GM12878 (cell line): ENCODE measurements at regions not wholly inside any gene's neighbourhood (a gene's known extent, or its start where the extent isn't known, plus 50 kb on each side); places are given as distances from the start of the nearest gene placed in this dataset.

ENCODE experiments used
- BCLAF1 ChIP-seq: fragments of 450-650 bp; IDR thresholded peaks from 2 replicates; pipeline ENCODE4 v1.6.1; 2017; ENCODE audit warnings: antibody characterized with exemption, mild to moderate bottlenecking, moderate library complexity
- CHD2 ChIP-seq: IDR thresholded peaks from 2 replicates; pipeline ENCODE4 v1.6.1; 2011; ENCODE audit warnings: low read depth, low read length, improper control_type of control experiment, borderline replicate concordance
- GABPA ChIP-seq: IDR thresholded peaks from 2 replicates; pipeline ENCODE4 v1.6.1; 2014; ENCODE audit warnings: antibody characterized with exemption, low read depth, mild to moderate bottlenecking, inconsistent platforms
- GATAD2B ChIP-seq: fragments of 450-650 bp; conservative IDR thresholded peaks from 2 replicates; pipeline ENCODE4 v1.6.1; 2017; ENCODE audit warnings: low read depth, mild to moderate bottlenecking, moderate library complexity
- IKZF1 ChIP-seq: fragments of 450-650 bp; conservative IDR thresholded peaks from 2 replicates; pipeline ENCODE4 v1.6.1; 2017; ENCODE audit warnings: antibody characterized with exemption, mild to moderate bottlenecking
- JUNB ChIP-seq: IDR thresholded peaks from 2 replicates; pipeline ENCODE4 v1.6.1; 2016; ENCODE audit warnings: antibody characterized with exemption, mild to moderate bottlenecking
- MEF2B ChIP-seq: fragments of 450-650 bp; IDR thresholded peaks from 2 replicates; pipeline ENCODE4 v1.6.1; 2018; ENCODE audit warnings: mild to moderate bottlenecking, moderate library complexity; ENCODE audit not compliant: partially characterized antibody, poor library complexity, severe bottlenecking
- MLLT1 ChIP-seq: fragments of 450-650 bp; IDR thresholded peaks from 2 replicates; pipeline ENCODE4 v1.6.1; 2016; ENCODE audit warnings: mild to moderate bottlenecking
- MTA2 ChIP-seq: fragments of 450-650 bp; IDR thresholded peaks from 2 replicates; pipeline ENCODE4 v1.6.1; 2016; ENCODE audit warnings: low read depth, mild to moderate bottlenecking, moderate library complexity
- NFYA ChIP-seq: IDR thresholded peaks from 2 replicates; pipeline ENCODE4 v1.6.1; 2011; ENCODE audit warnings: low read depth, mild to moderate bottlenecking, low read length, improper control_type of control experiment, borderline replicate concordance
- NFYB ChIP-seq: IDR thresholded peaks from 2 replicates; pipeline ENCODE4 v1.6.1; 2011; ENCODE audit warnings: low read depth, mild to moderate bottlenecking, low read length, improper control_type of control experiment, moderate library complexity; ENCODE audit not compliant: insufficient read depth
- NRF1 ChIP-seq: conservative IDR thresholded peaks from 2 replicates; pipeline ENCODE4 v1.6.1; 2011; ENCODE audit warnings: mild to moderate bottlenecking, low read depth, low read length, improper control_type of control experiment
- PBX3 ChIP-seq: IDR thresholded peaks from 2 replicates; pipeline ENCODE4 v1.6.1; 2011; ENCODE audit warnings: mild to moderate bottlenecking, low read depth, low read length, moderate library complexity; ENCODE audit not compliant: insufficient replicate concordance
- RBBP5 ChIP-seq: fragments of 200-600 bp; sonication (generic); conservative IDR thresholded peaks from 2 replicates; pipeline ENCODE4 v1.6.1; 2016
- TAF1 ChIP-seq: IDR thresholded peaks from 2 replicates; pipeline ENCODE4 v1.6.1; 2011; ENCODE audit warnings: mild to moderate bottlenecking, low read depth, low read length, borderline replicate concordance
- TCF12 ChIP-seq: IDR thresholded peaks from 2 replicates; pipeline ENCODE4 v1.6.1; 2011; ENCODE audit warnings: low read depth, mild to moderate bottlenecking, low read length
- ZBED1 ChIP-seq: IDR thresholded peaks from 2 replicates; pipeline ENCODE4 v1.6.1; 2016; ENCODE audit warnings: borderline replicate concordance
- ZNF274 ChIP-seq: IDR thresholded peaks from one replicate; pipeline ENCODE4 v1.8.0; 2011; ENCODE audit not compliant: insufficient read length, insufficient read depth
- TF ChIP-seq, protein P1 (sequence below): IDR thresholded peaks from 2 replicates; pipeline ENCODE4 v1.6.1; 2011; ENCODE audit warnings: low read depth, mild to moderate bottlenecking, low read length, moderate library complexity, borderline replicate concordance; ENCODE audit errors: extremely low read depth
- TF ChIP-seq, protein P2 (sequence below): fragments of 150-350 bp; IDR thresholded peaks from 2 replicates; pipeline ENCODE4 v1.6.1; 2016; ENCODE audit warnings: low read depth, low read length

DNA sequence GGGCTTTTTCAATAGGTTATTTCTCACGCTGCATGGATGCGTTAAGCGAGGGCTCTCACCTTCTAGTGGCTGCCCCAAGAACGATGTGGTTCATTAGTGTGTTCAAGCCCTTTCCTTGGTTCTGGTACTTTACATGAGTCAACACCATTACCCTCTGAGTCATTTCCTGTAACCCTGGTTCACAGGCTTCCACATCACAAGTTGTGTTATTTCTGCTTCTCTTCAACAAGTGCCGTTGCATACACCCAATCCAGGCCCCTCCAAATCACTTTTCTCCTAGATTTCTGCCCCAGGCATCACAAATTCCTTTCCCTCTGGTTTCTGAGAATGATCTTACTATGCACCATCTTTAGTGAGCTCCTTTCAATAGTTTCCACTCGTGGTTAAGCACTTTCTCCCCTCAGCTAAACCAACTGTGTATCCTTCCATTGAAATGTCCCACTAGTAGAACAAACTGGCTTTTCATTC, 69.5 kb upstream of the RAD23B start (continued):
- TF ChIP-seq TAF1 (no peak), RBBP5 (no peak), NRF1 (no peak), GATAD2B (no peak; the same call in 1 of the 2 replicates), ZNF274 (no peak), JUNB (peak; percentile 64), NFYA (no peak), NFYB (0 out of 2 replicates have a peak, but pooled peaks have one; percentile 12), GABPA (no peak), PBX3 (no peak), CHD2 (no peak), TCF12 (peak; percentile 54; the same call in 1 of the 2 replicates), ZBED1 (no peak), MTA2 (peak; percentile 95), BCLAF1 (no peak), IKZF1 (peak; percentile 76), MLLT1 (0 out of 2 replicates have a peak, but pooled peaks have one; percentile 64), MEF2B (peak; percentile 56)
- TF ChIP-seq, protein P1, sequence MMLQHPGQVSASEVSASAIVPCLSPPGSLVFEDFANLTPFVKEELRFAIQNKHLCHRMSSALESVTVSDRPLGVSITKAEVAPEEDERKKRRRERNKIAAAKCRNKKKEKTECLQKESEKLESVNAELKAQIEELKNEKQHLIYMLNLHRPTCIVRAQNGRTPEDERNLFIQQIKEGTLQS: no peak
- TF ChIP-seq, protein P2, sequence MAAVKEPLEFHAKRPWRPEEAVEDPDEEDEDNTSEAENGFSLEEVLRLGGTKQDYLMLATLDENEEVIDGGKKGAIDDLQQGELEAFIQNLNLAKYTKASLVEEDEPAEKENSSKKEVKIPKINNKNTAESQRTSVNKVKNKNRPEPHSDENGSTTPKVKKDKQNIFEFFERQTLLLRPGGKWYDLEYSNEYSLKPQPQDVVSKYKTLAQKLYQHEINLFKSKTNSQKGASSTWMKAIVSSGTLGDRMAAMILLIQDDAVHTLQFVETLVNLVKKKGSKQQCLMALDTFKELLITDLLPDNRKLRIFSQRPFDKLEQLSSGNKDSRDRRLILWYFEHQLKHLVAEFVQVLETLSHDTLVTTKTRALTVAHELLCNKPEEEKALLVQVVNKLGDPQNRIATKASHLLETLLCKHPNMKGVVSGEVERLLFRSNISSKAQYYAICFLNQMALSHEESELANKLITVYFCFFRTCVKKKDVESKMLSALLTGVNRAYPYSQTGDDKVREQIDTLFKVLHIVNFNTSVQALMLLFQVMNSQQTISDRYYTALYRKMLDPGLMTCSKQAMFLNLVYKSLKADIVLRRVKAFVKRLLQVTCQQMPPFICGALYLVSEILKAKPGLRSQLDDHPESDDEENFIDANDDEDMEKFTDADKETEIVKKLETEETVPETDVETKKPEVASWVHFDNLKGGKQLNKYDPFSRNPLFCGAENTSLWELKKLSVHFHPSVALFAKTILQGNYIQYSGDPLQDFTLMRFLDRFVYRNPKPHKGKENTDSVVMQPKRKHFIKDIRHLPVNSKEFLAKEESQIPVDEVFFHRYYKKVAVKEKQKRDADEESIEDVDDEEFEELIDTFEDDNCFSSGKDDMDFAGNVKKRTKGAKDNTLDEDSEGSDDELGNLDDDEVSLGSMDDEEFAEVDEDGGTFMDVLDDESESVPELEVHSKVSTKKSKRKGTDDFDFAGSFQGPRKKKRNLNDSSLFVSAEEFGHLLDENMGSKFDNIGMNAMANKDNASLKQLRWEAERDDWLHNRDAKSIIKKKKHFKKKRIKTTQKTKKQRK: no peak
